ENCODE measurements at regions not wholly inside any gene's neighbourhood (a gene's known extent, or its start where the extent isn't known, plus 50 kb on each side); places are given as distances from the start of the nearest gene placed in this dataset.

- TF ChIP-seq, protein P1, sequence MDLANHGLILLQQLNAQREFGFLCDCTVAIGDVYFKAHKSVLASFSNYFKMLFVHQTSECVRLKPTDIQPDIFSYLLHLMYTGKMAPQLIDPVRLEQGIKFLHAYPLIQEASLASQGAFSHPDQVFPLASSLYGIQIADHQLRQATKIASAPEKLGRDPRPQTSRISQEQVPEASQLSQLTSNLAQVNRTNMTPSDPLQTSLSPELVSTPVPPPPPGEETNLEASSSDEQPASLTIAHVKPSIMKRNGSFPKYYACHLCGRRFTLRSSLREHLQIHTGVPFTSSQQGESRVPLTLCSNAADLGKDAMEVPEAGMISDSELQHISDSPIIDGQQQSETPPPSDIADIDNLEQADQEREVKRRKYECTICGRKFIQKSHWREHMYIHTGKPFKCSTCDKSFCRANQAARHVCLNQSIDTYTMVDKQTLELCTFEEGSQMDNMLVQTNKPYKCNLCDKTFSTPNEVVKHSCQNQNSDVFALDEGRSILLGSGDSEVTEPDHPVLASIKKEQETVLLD (IDR thresholded peaks at IDR 0.05), result peak; percentile 48; the same call in 1 of the 2 replicates
- TF ChIP-seq ZNF431 (CRISPR knock-in tag; IDR thresholded peaks at IDR 0.05) (no peak), CC2D1A (IDR thresholded peaks at IDR 0.05) (peak; percentile 69), FIP1L1 (IDR thresholded peaks at IDR 0.05; ENCODE audit: low read depth, low read length, poor library complexity, severe bottlenecking) (peak; percentile 46), ZNF655 (CRISPR knock-in tag; IDR thresholded peaks at IDR 0.05) (no peak), KLF13 (tag; IDR thresholded peaks at IDR 0.05; ENCODE audit: borderline replicate concordance, low read depth) (peak; percentile 26; the same call in 1 of the 2 replicates), MAFF (IDR thresholded peaks at IDR 0.05; ENCODE audit: low read length) (no peak), TARDBP (IDR thresholded peaks at IDR 0.05) (0 out of 2 replicates have a peak, but pooled peaks have one; percentile 22), COPS2 (conservative IDR thresholded peaks at IDR 0.05) (no peak), GTF3C2 (IDR thresholded peaks at IDR 0.05; ENCODE audit: borderline replicate concordance, extremely low read depth, insufficient read length) (no peak), E2F4 (CRISPR knock-in tag; IDR thresholded peaks at IDR 0.05; ENCODE audit: low read depth) (no peak), ZNF253 (CRISPR knock-in tag; conservative IDR thresholded peaks at IDR 0.05) (no peak; the same call in 1 of the 2 replicates), CHAMP1 (IDR thresholded peaks at IDR 0.05) (peak; percentile 59; the same call in 1 of the 2 replicates), RBM22 (IDR thresholded peaks at IDR 0.05; ENCODE audit: low read depth, low read length, poor library complexity, severe bottlenecking) (no peak), SIRT6 (IDR thresholded peaks at IDR 0.05; ENCODE audit: low read depth, low read length) (no peak), ZNF696 (CRISPR knock-in tag; conservative IDR thresholded peaks at IDR 0.05) (no peak), SPI1 (IDR thresholded peaks at IDR 0.05; ENCODE audit: borderline replicate concordance, low read depth, low read length) (no peak), ILK (tag; IDR thresholded peaks at IDR 0.05; ENCODE audit: borderline replicate concordance, low read depth) (no peak), DNMT1 (IDR thresholded peaks at IDR 0.05) (no peak)
Observed at GRCh38 chr6:44062771-44063560, 64.3 kb downstream of the MRPL14 start (continued).

Measured in K562 (cell line).